ENCODE measurements at regions not wholly inside any gene's neighbourhood (a gene's known extent, or its start where the extent isn't known, plus 50 kb on each side); places are given as distances from the start of the nearest gene placed in this dataset.

GRCh38 chr21:17442165-17442564, 70.7 kb upstream of the CXADR start:
- DNase-seq, result no peak
- H3K27me3 ChIP-seq (replicated peaks), result no peaks in the 10 kb centered on the region
- H3K27ac ChIP-seq, result no peak overlapping the region
- in situ Hi-C loops (cut with HindIII; ENCODE audit: low pct_ligation_motif_present, low sequenced_read_pairs), result no loop called here
- TF ChIP-seq CTCF (IDR thresholded peaks at IDR 0.05; ENCODE audit: low read depth, low read length, missing control alignments), result no peak
- no peaks in the 10 kb centered on the region for H3K36me3 ChIP-seq (replicated peaks)
- no peak overlapping the region for H3K4me3 ChIP-seq (ENCODE audit: low read depth, low read length)

DNA sequence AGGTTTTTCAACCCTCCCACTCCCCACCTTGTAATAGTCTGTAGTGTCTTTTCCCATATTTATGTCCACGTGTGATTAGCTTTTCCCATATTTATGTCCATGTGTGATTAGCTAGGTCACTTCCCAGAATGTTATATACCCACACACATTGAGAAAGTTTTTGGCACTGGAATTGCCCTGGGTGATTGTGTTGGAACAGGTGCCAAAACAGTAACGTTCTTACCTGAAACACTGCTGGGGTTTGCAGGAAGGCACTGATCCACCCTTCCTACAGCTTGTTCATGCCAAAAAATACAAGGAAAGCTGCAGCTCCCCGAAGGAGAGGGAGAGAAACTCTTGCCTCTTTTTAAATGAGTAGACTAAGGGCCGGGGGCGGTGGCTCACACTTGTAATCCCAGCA, 68.0 kb upstream of the CXADR start:
- Histone ChIP-seq H3K36me3 (replicated peaks) (no peaks in the 10 kb centered on the region), H3K27me3 (replicated peaks) (no peaks in the 10 kb centered on the region), H3K4me3 (ENCODE audit: low read depth, low read length) (no peak overlapping the region), H3K27ac (no peak overlapping the region)
- no peak for TF ChIP-seq CTCF (IDR thresholded peaks at IDR 0.05; ENCODE audit: low read depth, low read length, missing control alignments)
- DNase-seq, result no peak
- in situ Hi-C loops (cut with HindIII; ENCODE audit: low pct_ligation_motif_present, low sequenced_read_pairs), result no loop called here

GRCh38 chr21:17446737-17447136, 66.1 kb upstream of the CXADR start:
- no peak overlapping the region for H3K27ac ChIP-seq
- no peaks in the 10 kb centered on the region for H3K27me3 ChIP-seq (replicated peaks)
- no peak for TF ChIP-seq CTCF (IDR thresholded peaks at IDR 0.05; ENCODE audit: low read depth, low read length, missing control alignments)
- DNase-seq, result no peak
- H3K36me3 ChIP-seq (replicated peaks), result no peaks in the 10 kb centered on the region
- no peak overlapping the region for H3K4me3 ChIP-seq (ENCODE audit: low read depth, low read length)
- in situ Hi-C loops (cut with HindIII; ENCODE audit: low pct_ligation_motif_present, low sequenced_read_pairs), result no loop called here

DNA sequence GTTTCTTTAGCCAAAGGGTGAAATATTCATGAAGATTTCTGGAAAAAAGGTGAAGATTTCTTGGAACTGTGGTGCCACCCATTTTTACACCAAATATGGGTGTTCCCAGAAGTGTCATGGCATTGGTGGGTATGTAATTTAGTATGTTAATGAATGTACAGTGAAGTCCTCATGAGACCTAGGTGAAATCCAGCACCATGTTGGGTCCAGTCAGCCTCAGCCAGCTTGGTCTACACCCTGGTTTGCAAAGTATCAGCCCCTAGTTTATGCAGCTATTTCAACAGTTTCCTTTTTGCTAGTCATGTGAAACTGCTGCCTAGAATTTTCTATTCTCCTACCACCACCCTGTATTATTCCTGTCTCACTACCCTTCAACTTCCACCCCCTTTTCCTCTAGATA, 63.1 kb upstream of the CXADR start:
- no peaks in the 10 kb centered on the region for H3K27me3 ChIP-seq (replicated peaks)
- H3K27ac ChIP-seq, result no peak overlapping the region
- H3K36me3 ChIP-seq (replicated peaks), result no peaks in the 10 kb centered on the region
- no peak overlapping the region for H3K4me3 ChIP-seq (ENCODE audit: low read depth, low read length)
- no peak for DNase-seq
- TF ChIP-seq CTCF (IDR thresholded peaks at IDR 0.05; ENCODE audit: low read depth, low read length, missing control alignments), result no peak
- in situ Hi-C loops (cut with HindIII; ENCODE audit: low pct_ligation_motif_present, low sequenced_read_pairs), result no loop called here

DNA sequence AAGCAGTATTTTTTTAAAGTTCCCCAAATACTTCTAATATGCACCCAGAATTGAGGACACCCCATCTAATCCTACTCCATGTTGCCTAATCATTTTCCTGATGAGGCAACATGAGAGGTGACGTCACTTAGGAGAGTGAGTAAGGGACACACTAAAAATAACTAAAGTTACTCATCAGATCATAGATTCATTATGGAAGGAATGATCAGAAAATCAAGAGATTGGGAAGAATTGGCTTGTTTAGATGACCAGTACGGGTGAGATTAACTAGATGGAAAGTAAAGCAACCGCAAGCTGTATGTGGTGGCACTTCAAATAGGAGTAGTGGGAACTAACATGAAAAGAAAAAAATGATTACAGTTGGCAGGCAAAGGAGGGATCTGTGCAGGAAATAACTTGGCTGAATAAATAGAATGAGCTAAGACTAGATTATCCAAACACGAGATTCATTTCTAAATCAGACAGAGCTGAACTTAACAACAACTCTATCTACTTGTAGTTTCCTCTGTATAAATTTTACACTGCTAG, 61.4 kb upstream of the CXADR start:
- DNase-seq, result peak; percentile 68
- no peaks in the 10 kb centered on the region for H3K36me3 ChIP-seq (replicated peaks)
- no peak for TF ChIP-seq CTCF (IDR thresholded peaks at IDR 0.05; ENCODE audit: low read depth, low read length, missing control alignments)
- peak overlapping the region; percentile 74 for H3K27ac ChIP-seq
- H3K27me3 ChIP-seq (replicated peaks), result no peaks in the 10 kb centered on the region
- in situ Hi-C loops (cut with HindIII; ENCODE audit: low pct_ligation_motif_present, low sequenced_read_pairs), result no loop called here
- H3K4me3 ChIP-seq (ENCODE audit: low read depth, low read length), result no peak overlapping the region

DNA sequence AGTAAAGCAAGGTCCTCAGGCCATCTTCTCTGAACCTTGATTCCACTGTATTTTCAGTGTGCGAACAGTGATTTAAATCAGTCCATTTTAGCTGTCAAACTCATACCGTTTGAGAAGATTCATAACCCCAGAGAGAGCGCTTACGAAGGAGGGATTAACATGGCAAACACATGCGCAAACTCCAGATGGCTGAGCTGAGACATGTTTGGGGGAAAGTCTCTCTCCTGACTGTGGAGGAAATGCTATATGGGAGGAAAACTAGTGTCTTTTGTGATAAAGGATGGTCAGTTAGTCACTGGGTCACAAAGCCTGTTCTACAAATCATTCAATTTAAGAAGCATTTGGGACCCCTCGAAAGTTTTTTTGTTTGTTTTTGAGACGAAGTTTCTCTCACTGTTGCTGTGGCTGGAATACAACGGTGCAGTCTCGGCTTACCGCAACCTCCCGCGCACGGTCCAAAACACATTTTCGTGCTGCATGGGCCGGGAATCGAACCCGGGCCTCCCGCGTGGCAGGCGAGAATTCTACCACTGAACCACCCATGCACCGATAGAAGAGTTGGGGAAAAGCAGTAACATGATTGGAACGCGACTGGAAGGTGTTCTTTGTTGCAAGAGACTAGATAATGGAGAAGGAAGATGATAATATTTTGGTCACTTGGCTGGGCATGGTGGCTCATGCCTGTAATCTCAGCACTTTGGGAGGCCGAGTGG, 58.4 kb upstream of the CXADR start:
- in situ Hi-C loops (cut with HindIII; ENCODE audit: low pct_ligation_motif_present, low sequenced_read_pairs), result no loop called here
- TF ChIP-seq CTCF (IDR thresholded peaks at IDR 0.05; ENCODE audit: low read depth, low read length, missing control alignments), result no peak

More for the DNA sequence above, 58.4 kb upstream of the CXADR start:
- peak overlapping the region; percentile 29 for H3K4me3 ChIP-seq (ENCODE audit: low read depth, low read length)
- peak; percentile 90 for DNase-seq
- H3K27ac ChIP-seq, result peak overlapping the region; percentile 40
- H3K27me3 ChIP-seq (replicated peaks), result no peaks in the 10 kb centered on the region
- H3K36me3 ChIP-seq (replicated peaks), result no peaks in the 10 kb centered on the region
